22Rv1 (cell line): ENCODE measurements at regions not wholly inside any gene's neighbourhood (a gene's known extent, or its start where the extent isn't known, plus 50 kb on each side); places are given as distances from the start of the nearest gene placed in this dataset.

ENCODE experiments used
- CTCF ChIP-seq: fragments of 450-650 bp; IDR thresholded peaks from 2 replicates; pipeline ENCODE4 v1.5.1; 2017; ENCODE audit warnings: mild to moderate bottlenecking
- ZFX ChIP-seq: fragments of 450-650 bp; IDR thresholded peaks from 2 replicates; pipeline ENCODE4 v1.6.1; 2017; ENCODE audit warnings: antibody characterized with exemption, borderline replicate concordance

- TF ChIP-seq CTCF (no peak), ZFX (no peak)
Observed at GRCh38 chr5:135122797-135123196, 88.8 kb upstream of the PITX1 start.
